GM12873 (cell line): ENCODE measurements at regions not wholly inside any gene's neighbourhood (a gene's known extent, or its start where the extent isn't known, plus 50 kb on each side); places are given as distances from the start of the nearest gene placed in this dataset.

ENCODE experiments used
- CTCF ChIP-seq: IDR thresholded peaks from 2 replicates; pipeline ENCODE4 v1.5.1; 2012; ENCODE audit warnings: low read depth, mild to moderate bottlenecking, moderate library complexity, low read length, control low read depth; ENCODE audit not compliant: insufficient read depth; ENCODE audit errors: missing control alignments

- no peak for TF ChIP-seq CTCF
These were observed 139.7 kb upstream of the POGK start for GRCh38 chr1:166699613-166700012.

GRCh38 chr1:166700696-166701095 lies 138.6 kb upstream of the POGK start:
- TF ChIP-seq CTCF, result no peak

- no peak for TF ChIP-seq CTCF
These were observed 137.6 kb upstream of the POGK start for GRCh38 chr1:166701603-166702100.

GRCh38 chr1:166703141-166703540 lies 136.1 kb upstream of the POGK start:
- no peak for TF ChIP-seq CTCF

GRCh38 chr1:166703726-166704462 lies 135.4 kb upstream of the POGK start:
- TF ChIP-seq CTCF, result no peak

- TF ChIP-seq CTCF, result no peak
These were observed 133.6 kb upstream of the POGK start for GRCh38 chr1:166705376-166706289.

- TF ChIP-seq CTCF, result no peak
These were observed 122.7 kb upstream of the POGK start for GRCh38 chr1:166716620-166717019.
